ENCODE measurements at regions not wholly inside any gene's neighbourhood (a gene's known extent, or its start where the extent isn't known, plus 50 kb on each side); places are given as distances from the start of the nearest gene placed in this dataset.
"Not testable (repeated sequence)": the region's sequence is repeated elsewhere in the genome, so short reads cannot be mapped to it uniquely, and the experiment has no call there.

DNA sequence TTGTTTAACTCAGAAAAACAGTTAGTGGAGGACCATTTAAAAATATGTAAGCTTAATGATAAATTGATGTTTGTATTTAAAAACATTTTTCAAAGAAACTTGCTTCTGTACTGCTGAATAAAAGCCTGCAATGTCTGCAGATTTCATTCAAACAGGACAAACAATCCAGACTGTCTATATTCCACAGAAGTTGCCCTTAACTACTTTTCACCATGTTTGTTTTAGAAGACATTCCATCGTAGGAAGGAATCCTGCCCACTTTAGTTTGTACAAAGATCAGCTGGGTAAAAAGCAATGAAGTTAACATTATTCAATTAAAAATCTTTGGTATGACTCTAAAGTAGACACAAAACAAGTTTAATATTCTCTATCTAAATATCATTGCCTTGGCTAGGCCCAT lies 195.7 kb upstream of the CCNH start:
- DNase-seq (ENCODE audit: low read depth), result no peak

DNA sequence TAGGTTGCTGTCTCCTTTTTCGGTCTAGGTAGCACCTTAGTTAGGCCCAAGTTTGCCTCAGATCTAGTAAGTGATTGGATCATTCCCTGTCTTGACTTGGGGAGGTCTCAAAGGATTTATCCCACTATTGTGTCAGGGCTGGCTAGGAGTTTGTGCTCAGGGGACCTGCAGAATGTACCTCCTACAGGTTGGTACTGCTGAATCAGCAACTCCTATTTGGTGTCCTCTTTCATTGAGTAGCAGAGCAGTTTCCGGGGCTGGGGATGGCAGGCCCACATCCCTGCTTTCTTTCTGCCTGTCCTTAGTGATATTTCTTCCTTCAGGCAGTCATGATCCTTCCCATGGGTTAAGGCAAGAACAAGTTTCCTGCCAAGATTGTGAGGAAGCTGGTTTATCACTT lies 192.9 kb upstream of the CCNH start:
- no peak for DNase-seq (ENCODE audit: low read depth)

DNA sequence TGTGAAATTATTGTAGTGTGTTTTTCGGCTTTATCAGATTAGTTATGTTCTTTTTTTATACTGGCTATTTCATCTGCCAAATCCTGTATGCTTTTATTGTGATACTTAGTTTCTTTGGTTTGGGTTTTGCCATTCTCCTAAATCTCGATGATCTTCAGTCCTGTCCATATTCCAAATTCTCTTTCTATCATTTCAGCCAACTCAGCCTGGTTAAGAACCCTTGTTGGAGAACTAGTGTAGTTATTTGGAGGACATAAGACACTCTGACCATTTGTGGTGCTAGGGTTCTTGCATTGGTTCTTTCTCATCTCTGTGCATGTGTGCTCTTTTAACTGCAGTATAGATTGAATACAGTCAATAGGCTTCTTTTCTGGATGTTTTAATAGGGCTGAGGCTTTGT lies 187.0 kb upstream of the CCNH start:
- DNase-seq (ENCODE audit: low read depth), result no peak

DNA sequence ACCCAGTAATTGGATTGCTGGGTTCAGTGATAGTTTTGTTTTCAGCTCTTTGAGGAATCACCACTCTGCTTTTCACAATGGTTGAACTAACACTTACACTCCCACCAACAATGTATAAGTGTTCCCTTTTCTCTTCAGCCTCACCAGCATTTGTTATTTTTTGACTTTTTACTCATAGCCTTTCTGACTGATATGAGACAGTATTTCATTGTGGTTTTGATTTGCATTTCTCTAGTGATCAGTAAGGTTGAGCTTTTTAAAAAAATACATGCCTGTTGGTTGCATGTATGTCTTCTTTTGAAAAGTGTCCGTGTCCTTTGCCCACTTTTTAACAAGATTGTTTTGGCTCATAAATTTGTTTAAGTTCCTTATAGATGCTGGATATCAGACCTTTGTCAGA lies 185.7 kb upstream of the CCNH start:
- DNase-seq (ENCODE audit: low read depth), result no peak

DNA sequence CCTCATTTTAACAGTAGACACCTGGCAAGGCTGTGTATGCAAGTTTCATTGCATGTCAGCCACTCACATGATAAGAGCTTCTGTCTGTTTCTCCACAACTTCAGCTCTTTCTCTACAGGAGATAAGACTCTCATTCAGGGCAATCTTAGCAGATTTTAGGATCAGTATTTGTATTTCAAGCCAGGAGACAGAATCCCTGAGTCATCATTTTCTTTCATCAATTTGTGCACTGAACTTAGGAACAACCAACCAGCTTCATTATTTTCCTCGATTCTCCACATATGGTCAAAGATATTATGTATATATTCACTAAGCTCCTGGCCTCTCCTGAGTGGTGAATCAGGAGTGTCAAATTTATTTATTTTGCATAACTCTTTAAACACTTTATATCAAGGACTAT lies 181.8 kb upstream of the CCNH start:
- DNase-seq (ENCODE audit: low read depth), result no peak

DNA sequence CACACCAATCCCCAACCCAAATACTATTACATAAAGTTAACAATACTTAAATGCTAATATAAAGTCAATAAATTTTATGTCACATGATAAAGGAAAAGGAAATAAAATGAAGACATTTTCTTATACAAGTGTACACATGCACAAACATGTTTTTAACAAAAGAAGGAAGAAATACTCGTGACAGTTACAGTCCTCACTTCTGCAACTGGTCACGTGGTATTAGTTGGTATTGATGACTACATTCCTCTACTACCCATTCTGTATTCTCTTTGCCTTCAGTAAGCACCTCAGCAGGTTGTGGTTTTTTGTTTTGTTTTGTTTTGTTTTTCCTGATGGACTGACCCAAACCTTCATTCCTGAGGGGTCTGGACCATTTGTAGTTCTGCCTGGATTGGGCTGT lies 176.9 kb upstream of the CCNH start:
- DNase-seq (ENCODE audit: low read depth), result no peak

DNA sequence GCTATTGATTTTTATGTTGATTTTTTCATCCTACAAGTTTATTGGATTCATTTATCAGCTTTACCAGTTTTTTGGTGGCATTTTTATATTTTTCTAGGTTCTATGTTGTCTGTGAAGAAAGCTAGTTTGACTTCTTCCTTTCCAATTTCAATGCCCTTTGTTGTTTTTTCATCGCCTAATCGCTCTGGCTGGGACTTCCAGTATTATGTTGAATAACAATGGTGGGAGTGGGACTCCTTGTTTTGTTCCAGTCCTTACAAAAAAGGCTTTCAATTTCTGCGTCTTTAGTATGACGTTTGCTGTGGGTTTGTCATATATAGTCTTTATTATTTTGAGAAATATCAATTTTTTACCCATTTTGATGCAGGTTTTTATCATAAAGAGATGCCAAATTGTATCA lies 175.6 kb upstream of the CCNH start:
- no peak for DNase-seq (ENCODE audit: low read depth)

DNA sequence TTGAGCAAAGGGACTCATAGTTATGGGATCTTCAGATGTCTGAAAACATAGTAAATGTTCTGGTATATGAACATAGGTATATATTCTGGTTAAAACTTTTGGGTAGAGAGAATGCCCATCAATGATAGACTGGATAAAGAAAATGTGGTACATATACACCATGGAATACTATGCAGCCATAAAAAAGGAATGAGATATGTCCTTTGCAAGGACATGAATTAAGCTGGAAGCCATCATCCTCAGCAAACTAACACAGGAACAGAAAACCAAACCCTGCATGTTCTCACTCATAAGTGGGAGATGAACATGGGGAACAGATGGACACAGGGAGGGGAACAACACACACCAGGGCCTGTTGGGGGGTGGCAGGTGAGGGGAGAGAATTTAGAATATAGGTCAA lies 171.0 kb upstream of the CCNH start:
- not testable (repeated sequence) for DNase-seq (ENCODE audit: low read depth)

DNA sequence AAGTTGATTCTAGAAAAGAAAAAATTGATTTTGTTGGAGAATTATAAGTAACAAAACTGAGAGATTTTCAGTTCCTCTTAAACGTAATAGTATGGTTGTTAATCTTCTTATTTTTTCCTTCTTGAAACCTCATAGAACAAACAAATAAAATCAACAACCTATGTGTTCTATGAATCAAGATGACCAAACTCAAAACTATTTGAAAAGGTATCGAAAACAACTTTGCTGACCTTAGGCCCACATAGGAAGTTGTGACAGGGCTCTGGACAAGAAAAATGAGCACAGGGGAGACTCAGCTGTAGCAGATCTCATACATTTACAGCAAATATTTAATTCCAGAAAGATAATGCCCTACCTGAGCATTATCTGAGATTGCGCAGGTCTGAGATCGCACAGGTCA lies 169.4 kb upstream of the CCNH start:
- DNase-seq (ENCODE audit: low read depth), result no peak

DNA sequence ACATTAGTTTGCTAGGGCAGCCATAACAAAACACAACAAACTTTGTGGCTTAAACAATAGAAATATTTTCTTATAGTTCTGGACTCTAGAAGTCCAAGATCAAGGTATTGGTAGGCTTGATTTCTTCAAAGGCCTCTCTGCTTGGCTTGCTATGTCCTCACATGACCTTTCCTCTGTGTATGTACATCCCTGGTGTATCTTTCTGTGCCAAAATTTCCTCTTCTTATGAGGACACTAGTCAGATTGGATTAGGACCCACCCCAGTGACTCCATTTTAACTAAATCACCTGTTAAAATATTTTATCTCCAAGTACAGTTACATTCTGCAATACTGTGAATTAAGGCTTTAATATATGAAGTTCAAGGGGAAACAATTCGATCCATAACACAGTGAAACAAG lies 168.9 kb upstream of the CCNH start:
- DNase-seq (ENCODE audit: low read depth), result no peak

DNA sequence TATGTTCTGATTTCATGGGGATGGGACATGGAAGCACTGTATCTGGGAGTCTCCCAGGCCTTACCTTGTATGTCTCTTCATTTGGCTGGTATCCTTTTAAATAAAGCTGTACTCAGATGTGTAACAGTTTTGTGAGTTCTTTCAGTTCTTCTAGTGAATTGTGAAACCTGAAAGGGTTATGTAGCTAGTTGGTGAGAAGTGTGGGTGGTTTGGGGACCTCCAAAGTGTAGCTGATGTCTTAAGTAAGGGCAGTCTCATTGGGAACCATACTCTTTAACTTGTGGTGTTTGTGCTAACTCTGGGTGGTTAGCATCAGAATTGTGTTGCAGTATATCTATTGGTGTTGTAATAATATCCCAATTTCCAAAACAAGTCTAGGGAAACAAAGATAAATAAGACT lies 166.9 kb upstream of the CCNH start:
- no peak for DNase-seq (ENCODE audit: low read depth)

DNA sequence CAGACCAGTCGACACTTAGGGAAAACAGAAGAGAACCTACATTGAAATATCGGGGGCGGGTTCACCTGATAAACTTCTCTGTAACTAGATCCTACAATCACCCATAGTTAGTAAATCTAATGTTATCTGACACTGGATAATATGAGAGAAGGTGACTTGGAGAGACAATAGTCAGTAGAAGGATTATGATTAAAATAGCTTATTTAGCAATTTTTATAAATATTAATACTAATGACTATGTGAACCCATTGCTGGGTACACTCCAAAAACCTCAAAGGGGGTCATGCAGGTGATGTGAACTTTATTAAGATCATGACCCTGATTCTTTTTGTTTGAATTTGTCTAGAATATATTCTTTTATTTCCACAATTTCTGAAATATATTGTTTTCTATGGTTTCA lies 164.1 kb upstream of the CCNH start:
- no peak for DNase-seq (ENCODE audit: low read depth)

DNA sequence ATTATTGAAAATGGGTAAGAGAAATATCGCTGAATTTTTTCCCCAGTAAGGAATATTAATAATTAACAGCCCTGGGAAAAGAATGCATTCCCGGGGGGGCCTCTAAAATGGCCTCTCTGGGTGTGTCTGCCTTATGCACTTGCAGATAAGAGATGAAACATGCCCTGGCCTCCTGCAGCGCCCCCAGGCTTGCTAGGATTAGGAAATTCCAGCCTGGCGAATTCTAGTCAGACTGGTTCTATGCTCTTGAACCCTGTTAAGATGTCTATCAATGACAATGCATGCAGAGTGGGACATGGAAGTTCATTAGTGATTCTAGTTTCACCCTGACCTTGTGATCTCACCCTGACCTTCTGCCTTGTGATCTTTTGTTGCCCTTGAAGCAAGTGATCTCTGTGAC lies 163.6 kb upstream of the CCNH start:
- DNase-seq (ENCODE audit: low read depth), result not testable (repeated sequence)

DNA sequence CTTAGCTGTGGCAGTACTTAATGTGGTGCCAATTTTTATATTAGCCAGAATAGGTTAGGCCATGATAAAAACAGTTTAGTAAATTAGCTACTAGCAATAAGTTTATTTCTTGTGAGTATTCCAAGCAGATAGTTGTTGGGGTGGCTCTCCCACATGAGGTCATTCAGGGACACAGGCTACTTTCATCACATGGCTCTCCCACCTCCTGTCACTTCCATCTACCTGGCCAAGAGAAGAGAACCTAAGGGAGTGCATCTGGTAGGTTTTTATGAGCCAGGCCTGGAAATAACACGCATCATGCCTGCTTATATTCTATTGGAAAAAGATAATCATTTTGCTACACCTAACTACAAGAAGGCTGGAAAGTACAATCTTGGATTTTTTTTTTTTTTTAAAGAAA lies 161.4 kb upstream of the CCNH start:
- DNase-seq (ENCODE audit: low read depth), result no peak

DNA sequence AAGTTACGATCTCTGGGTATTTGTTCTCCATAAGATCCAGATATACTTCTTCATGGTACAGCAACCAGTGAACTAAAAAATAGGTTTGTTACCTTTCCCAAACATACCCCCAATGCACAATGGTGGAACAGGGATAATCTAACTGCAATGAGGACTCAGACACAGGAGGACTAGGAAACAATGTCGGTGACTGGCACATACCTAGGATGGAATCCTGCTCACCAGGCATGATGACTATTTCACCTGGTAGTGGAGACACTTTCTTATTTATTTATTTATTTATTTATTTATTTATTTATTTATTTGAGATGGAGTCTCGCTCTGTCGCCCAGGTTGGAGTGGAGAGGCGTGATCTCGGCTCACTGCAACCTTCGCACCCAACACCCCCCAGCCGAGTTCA lies 159.9 kb upstream of the CCNH start:
- DNase-seq (ENCODE audit: low read depth), result no peak

DNA sequence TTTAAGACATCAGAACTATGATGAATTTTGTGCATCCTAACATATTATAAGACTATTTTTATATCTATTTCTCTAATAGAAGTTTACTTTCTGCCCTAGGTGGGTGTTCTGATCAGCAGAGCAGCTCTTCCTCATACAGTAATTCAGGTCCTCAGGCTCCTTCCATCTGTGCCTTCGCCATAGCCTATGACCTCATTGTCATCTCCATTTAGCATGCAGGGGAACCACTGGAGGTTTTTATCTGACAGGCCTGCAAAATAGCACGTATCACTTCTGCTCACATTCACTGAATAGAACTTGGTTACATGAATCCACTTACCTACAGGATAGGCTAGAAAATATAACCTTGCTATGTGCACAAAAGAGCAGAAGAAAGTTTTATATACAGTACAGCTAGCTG lies 159.4 kb upstream of the CCNH start:
- no peak for DNase-seq (ENCODE audit: low read depth)

DNA sequence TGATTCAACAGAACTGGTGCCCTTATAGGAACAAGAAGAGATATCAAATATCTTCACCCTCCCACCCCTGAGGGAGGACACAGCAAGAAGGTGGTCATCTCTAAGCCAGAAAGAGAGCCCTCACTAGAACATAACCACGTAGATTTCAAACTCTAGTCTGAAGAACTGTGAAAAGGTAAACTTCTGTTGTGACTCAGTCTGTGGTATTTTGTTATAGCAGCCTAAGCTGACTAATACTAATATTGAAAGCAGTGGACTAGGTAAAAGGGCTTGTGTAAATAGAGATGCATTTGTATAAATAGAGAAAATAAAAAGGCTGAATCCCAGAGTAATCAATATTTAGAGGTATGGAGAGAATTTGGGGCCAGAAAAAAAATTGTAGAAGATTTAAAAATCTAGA lies 157.6 kb upstream of the CCNH start:
- no peak for DNase-seq (ENCODE audit: low read depth)

DNA sequence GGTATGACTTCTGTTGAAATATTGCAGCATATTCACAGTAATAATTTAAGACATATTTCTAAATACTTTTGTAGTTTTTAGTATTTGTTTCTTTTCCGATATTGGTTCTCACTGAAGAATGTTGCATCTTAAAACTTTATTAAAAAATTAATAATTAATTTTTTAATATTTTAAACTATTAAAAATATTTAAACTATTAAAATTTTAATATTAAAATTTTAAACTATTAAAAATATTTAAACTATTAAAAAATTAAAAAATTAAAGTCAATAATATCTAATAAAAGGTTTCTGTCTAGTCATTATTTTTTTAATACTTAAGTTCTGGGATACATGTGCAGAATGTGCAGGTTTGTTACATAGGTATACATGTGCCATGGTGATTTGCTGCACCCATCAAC lies 149.3 kb upstream of the CCNH start:
- no peak for DNase-seq (ENCODE audit: low read depth)

DNA sequence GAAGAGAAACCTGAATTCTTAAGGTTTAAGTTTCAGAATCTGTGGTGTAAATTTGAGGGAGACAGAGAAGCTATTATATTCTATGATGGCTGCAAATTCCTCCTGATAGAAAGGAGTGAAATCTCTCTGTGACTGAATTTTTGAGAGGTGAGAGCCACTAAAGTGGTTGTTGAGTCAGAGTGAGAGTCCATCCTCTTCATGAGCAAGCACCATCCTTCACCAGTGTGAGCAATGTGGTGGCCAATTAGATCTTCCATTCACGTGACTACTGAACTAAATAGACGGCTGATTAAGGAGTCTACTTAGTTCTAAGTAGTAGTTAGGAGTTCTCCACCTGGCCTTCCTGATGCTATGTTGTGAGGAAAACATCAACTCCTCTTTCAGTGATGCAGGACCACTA lies 147.8 kb upstream of the CCNH start:
- no peak for DNase-seq (ENCODE audit: low read depth)

DNA sequence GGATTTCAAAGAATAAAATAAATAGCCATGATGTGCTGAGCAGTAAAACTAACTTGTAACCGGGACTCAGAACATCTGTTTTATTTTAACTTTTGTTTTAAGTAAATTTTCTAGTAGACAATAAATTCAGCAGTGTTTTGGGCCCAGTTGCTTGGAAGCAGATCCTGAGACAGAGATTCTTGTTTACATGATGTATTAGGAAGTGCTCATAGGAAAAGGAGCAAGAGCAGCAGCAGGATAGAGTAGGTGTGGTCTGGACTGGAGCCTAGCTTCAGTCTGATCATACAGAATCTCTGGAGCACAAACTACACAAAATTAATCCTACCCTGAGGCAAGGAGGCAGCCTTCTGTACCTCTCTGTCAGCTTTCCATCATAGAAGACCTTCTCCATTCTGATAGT lies 139.2 kb upstream of the CCNH start:
- no peak for DNase-seq (ENCODE audit: low read depth)

DNA sequence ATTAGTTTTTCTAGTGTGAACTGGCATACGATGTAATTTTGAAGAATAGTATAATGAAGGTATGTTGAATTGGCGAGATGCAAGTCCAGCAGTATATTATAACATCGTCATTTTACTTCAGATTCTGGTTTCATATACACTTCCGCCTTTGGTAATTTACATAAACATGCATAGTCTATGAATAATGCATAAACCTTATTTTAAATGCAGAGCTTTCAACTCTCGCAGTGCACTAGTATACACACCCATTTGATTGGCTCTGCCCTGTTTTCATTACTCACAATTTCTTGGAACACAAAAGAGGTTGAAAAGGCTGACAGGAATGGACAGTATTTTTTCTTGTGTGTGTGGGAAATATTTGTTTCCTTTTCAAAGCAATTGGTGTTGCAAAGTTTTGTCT lies 128.9 kb upstream of the CCNH start:
- no peak for DNase-seq (ENCODE audit: low read depth)

DNA sequence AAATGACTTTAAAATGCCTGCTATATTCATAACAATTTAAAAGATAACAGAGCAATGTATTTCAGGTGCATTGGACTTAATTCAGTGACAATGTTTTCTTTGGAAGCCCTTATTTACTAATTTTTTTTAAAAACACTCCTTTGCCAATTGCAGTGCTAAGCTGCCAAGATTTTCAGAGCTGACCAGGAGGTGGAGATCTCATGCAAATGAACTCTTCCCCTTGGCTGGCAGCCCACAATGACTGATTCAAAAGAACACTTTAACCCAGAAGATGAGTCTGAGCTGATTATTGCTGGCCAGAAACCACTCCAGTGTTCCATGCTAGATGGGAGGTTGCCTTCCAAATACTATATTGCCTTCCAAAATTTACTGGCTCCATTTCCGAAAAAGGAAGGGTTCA lies 128.3 kb upstream of the CCNH start:
- DNase-seq (ENCODE audit: low read depth), result peak; percentile 47

DNA sequence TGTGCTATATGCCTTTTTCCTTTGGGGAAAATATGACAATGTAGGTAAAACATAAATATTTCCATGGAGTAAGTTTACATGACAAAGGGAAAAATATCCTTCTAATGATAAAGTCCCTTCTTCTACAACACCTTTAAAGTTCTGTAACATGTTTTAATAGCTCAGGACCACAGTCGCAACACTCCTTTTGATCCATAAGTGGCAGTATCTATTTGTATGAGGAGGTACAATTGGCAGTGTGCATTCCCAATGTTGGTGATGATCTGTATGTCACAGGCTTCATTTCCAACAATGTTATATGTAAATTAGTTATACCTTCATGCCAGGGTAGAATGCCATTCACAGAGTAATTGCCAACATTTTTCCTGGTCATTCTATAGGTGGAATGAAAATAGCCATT lies 127.1 kb upstream of the CCNH start:
- no peak for DNase-seq (ENCODE audit: low read depth)

DNA sequence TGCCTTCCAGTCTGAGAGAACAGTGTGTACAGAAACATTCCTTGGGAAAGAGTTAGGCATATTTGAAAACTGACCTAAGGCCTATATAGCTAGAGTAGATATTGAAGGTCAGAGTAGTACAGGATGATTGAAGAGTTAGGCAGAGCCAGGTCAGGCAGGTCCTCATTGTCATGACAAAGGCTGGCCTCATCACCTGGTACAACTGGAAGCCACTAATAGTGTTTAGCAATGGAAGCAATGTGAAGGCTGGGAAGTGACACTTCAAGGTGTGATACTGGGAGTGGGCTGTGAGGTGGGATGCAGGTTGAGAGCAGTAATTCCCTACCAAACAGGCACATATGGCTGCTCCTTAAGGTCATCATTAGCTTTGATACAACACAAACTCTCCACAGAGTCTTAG lies 123.6 kb upstream of the CCNH start:
- no peak for DNase-seq (ENCODE audit: low read depth)

DNA sequence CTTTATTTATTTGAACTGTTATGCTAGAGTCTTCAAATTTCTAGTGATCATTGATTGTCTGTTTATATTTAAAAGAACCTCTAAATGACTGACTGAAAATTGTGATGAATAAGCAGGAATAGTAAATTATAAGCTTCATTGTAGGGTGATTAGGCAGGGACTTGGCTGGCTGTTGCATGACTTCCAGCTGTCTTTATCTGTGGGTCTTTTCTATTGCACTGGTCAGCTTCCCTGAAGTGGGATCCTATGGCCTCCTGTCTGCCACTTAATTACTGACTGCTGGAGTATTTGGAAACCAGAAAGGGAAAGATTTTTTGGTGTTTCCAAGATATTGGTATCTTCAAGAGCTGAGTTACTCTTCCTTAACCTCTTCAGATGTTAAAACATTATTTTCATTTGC lies 123.0 kb upstream of the CCNH start:
- DNase-seq (ENCODE audit: low read depth), result no peak
